H9 (cell line): ENCODE measurements at regions not wholly inside any gene's neighbourhood (a gene's known extent, or its start where the extent isn't known, plus 50 kb on each side); places are given as distances from the start of the nearest gene placed in this dataset.

ENCODE experiments used
- DNase-seq: peaks from one replicate; pipeline ENCODE4 v3.0.0-alpha.2; 2017
- H2AFZ ChIP-seq: one replicate; pipeline ENCODE4 v1.6.1; 2013; ENCODE audit warnings: mild to moderate bottlenecking, low read length, control low read depth, moderate library complexity
- H2AK5ac ChIP-seq: 2 replicates; pipeline ENCODE4 v1.6.1; 2013; ENCODE audit warnings: low read length, control low read depth, mixed read lengths; ENCODE audit not compliant: insufficient read length
- H2BK120ac ChIP-seq: one replicate; pipeline ENCODE4 v1.6.1; 2013; ENCODE audit warnings: low read depth, mild to moderate bottlenecking, low read length, control low read depth, inconsistent platforms; ENCODE audit not compliant: poor library complexity, severe bottlenecking
- H2BK12ac ChIP-seq: 2 replicates; pipeline ENCODE4 v1.6.1; 2013; ENCODE audit warnings: low read length, control low read depth, mixed read lengths, low read depth; ENCODE audit not compliant: insufficient read length
- H2BK15ac ChIP-seq: 2 replicates; pipeline ENCODE4 v1.6.1; 2013; ENCODE audit warnings: low read depth, low read length, control low read depth
- H2BK20ac ChIP-seq: one replicate; pipeline ENCODE4 v1.6.1; 2013; ENCODE audit warnings: low read depth, mild to moderate bottlenecking, low read length, control low read depth, inconsistent platforms; ENCODE audit not compliant: poor library complexity, severe bottlenecking
- H2BK5ac ChIP-seq: 2 replicates; pipeline ENCODE4 v1.6.1; 2013; ENCODE audit warnings: low read length, control low read depth, mixed read lengths; ENCODE audit not compliant: insufficient read length
- H3K14ac ChIP-seq: 2 replicates; pipeline ENCODE4 v1.6.1; 2013; ENCODE audit warnings: low read length, control low read depth; ENCODE audit not compliant: insufficient read depth
- H3K18ac ChIP-seq: 2 replicates; pipeline ENCODE4 v1.6.1; 2013; ENCODE audit warnings: low read depth, mild to moderate bottlenecking, mixed read lengths, low read length, control low read depth; ENCODE audit not compliant: insufficient read length
- H3K23ac ChIP-seq: 2 replicates; pipeline ENCODE4 v1.6.1; 2013; ENCODE audit warnings: low read length, control low read depth, mixed read lengths, low read depth; ENCODE audit not compliant: insufficient read length
- H3K23me2 ChIP-seq: 2 replicates; pipeline ENCODE4 v1.6.1; 2013; ENCODE audit warnings: low read depth, mild to moderate bottlenecking, mixed read lengths, low read length, control low read depth; ENCODE audit not compliant: insufficient read length, poor library complexity, severe bottlenecking
- H3K27ac ChIP-seq: 2 replicates; pipeline ENCODE4 v1.5.1; 2013; ENCODE audit warnings: low read length, control low read depth, mixed read lengths, low read depth; ENCODE audit not compliant: insufficient read length
- H3K27me3 ChIP-seq: 2 replicates; pipeline ENCODE4 v1.6.1; 2013; ENCODE audit warnings: low read length, control low read depth, inconsistent platforms; ENCODE audit not compliant: insufficient read depth
- H3K4ac ChIP-seq: 2 replicates; pipeline ENCODE4 v1.6.1; 2013; ENCODE audit warnings: low read depth, mild to moderate bottlenecking, control low read depth, inconsistent platforms, low read length, moderate library complexity
- H3K4me1 ChIP-seq: 2 replicates; pipeline ENCODE4 v1.6.1; 2013; ENCODE audit warnings: low read length, control low read depth, inconsistent platforms; ENCODE audit not compliant: insufficient read depth
- H3K4me2 ChIP-seq: 2 replicates; pipeline ENCODE4 v1.6.1; 2013; ENCODE audit warnings: low read length, control low read depth, mixed read lengths; ENCODE audit not compliant: insufficient read length, insufficient read depth
- H3K56ac ChIP-seq: 2 replicates; pipeline ENCODE4 v1.6.1; 2013; ENCODE audit warnings: low read depth, mild to moderate bottlenecking, mixed read lengths, low read length, control low read depth; ENCODE audit not compliant: insufficient read length
- H3K79me1 ChIP-seq: 2 replicates; pipeline ENCODE4 v1.6.1; 2013; ENCODE audit warnings: low read depth, mild to moderate bottlenecking, moderate library complexity, low read length, control low read depth, inconsistent platforms; ENCODE audit not compliant: insufficient read depth, poor library complexity, severe bottlenecking
- H3K79me2 ChIP-seq: 2 replicates; pipeline ENCODE4 v1.6.1; 2013; ENCODE audit warnings: low read length, control low read depth, inconsistent platforms; ENCODE audit not compliant: insufficient read depth
- H3K9ac ChIP-seq: 2 replicates; pipeline ENCODE4 v1.6.1; 2013; ENCODE audit warnings: low read length, control low read depth, mixed read lengths; ENCODE audit not compliant: insufficient read length; ENCODE audit errors: extremely low read depth
- H3K9me3 ChIP-seq: one replicate; pipeline ENCODE4 v1.6.1; 2013; ENCODE audit warnings: low read depth, low read length, inconsistent platforms; ENCODE audit not compliant: control insufficient read depth
- H3T11ph ChIP-seq: one replicate; pipeline ENCODE4 v1.6.1; 2013; ENCODE audit warnings: mild to moderate bottlenecking, low read length, control low read depth, inconsistent platforms
- H4K20me1 ChIP-seq: one replicate; pipeline ENCODE4 v1.6.1; 2013; ENCODE audit not compliant: control insufficient read depth, insufficient read length, insufficient read depth
- H4K5ac ChIP-seq: 2 replicates; pipeline ENCODE4 v1.6.1; 2013; ENCODE audit warnings: low read depth, mild to moderate bottlenecking, mixed read lengths, low read length, control low read depth; ENCODE audit not compliant: insufficient read length
- H4K8ac ChIP-seq: replicated peaks from 2 replicates; pipeline ENCODE4 v1.6.1; 2013; ENCODE audit warnings: low read length, control low read depth, mixed read lengths, low read depth; ENCODE audit not compliant: insufficient read length
- H4K91ac ChIP-seq: 2 replicates; pipeline ENCODE4 v1.6.1; 2013; ENCODE audit warnings: low read depth, mild to moderate bottlenecking, moderate library complexity, mixed read lengths, low read length, control low read depth; ENCODE audit not compliant: insufficient read length
- H3K27ac Mint-ChIP-seq, 3 experiments: 2 replicates in 2 of 3; 3 replicates in 1 of 3; pipeline ENCODE4 v1.8.0; 2020 to 2021; ENCODE audit warnings: mixed read lengths in 3 of 3, mild to moderate bottlenecking in 1 of 3, moderate library complexity in 1 of 3
- H3K27me3 Mint-ChIP-seq: 2 replicates; pipeline ENCODE4 v1.8.0; 2021; ENCODE audit warnings: low read depth, mild to moderate bottlenecking, moderate library complexity, mixed read lengths
- H3K36me3 Mint-ChIP-seq, 3 experiments: 2 replicates in 2 of 3; 3 replicates in 1 of 3; pipeline ENCODE4 v1.8.0; 2020 to 2021; ENCODE audit warnings: low read depth in 3 of 3, mixed read lengths in 3 of 3; ENCODE audit not compliant: insufficient read depth in 1 of 3
- H3K4me1 Mint-ChIP-seq, 2 experiments: 2 replicates each; pipeline ENCODE4 v1.8.0; 2020; ENCODE audit warnings: mixed read lengths in 2 of 2
- H3K4me3 Mint-ChIP-seq, 2 experiments: 2 replicates in 1 of 2; 3 replicates in 1 of 2; pipeline ENCODE4 v1.8.0; 2020 to 2021; ENCODE audit warnings: mild to moderate bottlenecking in 2 of 2, mixed read lengths in 2 of 2, moderate library complexity in 1 of 2
- H3K9me3 Mint-ChIP-seq, 2 experiments: 2 replicates in 1 of 2; 3 replicates in 1 of 2; pipeline ENCODE4 v1.8.0; 2020; ENCODE audit warnings: mild to moderate bottlenecking in 2 of 2, mixed read lengths in 2 of 2, moderate library complexity in 1 of 2
- CTCF ChIP-seq: fragments of 200-600 bp; sonication (generic); conservative IDR thresholded peaks from 3 replicates; pipeline ENCODE4 v1.8.0; 2021; ENCODE audit warnings: antibody characterized with exemption, mild to moderate bottlenecking
- WGBS: extraction: QIAGEN DNeasy Blood & Tissue Kit; methylation state at CpG from one replicate; pipeline ENCODE4 v1.1.7; 2013; ENCODE audit warnings: missing lambda C conversion rate, low lambda C conversion rate, mixed read lengths; ENCODE audit not compliant: insufficient read length; ENCODE audit errors: extremely low coverage; 5-methylcytosine and 5-hydroxymethylcytosine counted together

GRCh38 chr3:65091565-65091964 is 403.8 kb upstream of the ADAMTS9 start:
- no peaks in the 10 kb centered on the region; the same call in 1 of the 2 replicates for H3K27me3 Mint-ChIP-seq
- H2AFZ ChIP-seq: no peak overlapping the region
- TF ChIP-seq CTCF: no peak
- no peaks in the 10 kb centered on the region for H3K27me3 ChIP-seq
- H3K9me3 ChIP-seq: no peaks in the 10 kb centered on the region
- no peak overlapping the region for H2BK5ac ChIP-seq
- no peaks in the 10 kb centered on the region for H3K79me2 ChIP-seq
- no peaks in the 10 kb centered on the region for H3K79me1 ChIP-seq
- H3K4me2 ChIP-seq: no peak overlapping the region
- DNase-seq: no peak
- no peak overlapping the region for H3K27ac Mint-ChIP-seq
- H3K4me1 ChIP-seq: peaks cover 6% of the 10 kb centered on the region; the same call in 1 of the 2 replicates
- WGBS: no CpG with 5 or more reads among the region's 3 CpGs
- H3K4ac ChIP-seq: no peak overlapping the region
- H3K23me2 ChIP-seq: no peaks in the 10 kb centered on the region
- no peak overlapping the region for H3K18ac ChIP-seq
- no peak overlapping the region for H3T11ph ChIP-seq
- no peak overlapping the region for H3K14ac ChIP-seq
- H3K56ac ChIP-seq: no peak overlapping the region
- no peak overlapping the region for H2BK12ac ChIP-seq
- peaks cover 0 to 1% (median 0%) of the 10 kb centered on the region in 3 experiments; a peak in 1 of 7 replicates for H3K36me3 Mint-ChIP-seq
- H3K9ac ChIP-seq: no peak overlapping the region
- no peak overlapping the region for H2BK120ac ChIP-seq
- H2AK5ac ChIP-seq: no peak overlapping the region
- no peak overlapping the region for H4K8ac ChIP-seq
- peaks cover 13 to 15% of the 10 kb centered on the region in 2 experiments for H3K4me1 Mint-ChIP-seq
- no peak overlapping the region for H4K5ac ChIP-seq
- H2BK20ac ChIP-seq: no peak overlapping the region
- H4K20me1 ChIP-seq: no peaks in the 10 kb centered on the region
- no peak overlapping the region for H3K23ac ChIP-seq
- H3K4me3 Mint-ChIP-seq: no peak overlapping the region
- H4K91ac ChIP-seq: no peak overlapping the region
- H3K27ac ChIP-seq: no peak overlapping the region
- no peaks in the 10 kb centered on the region for H3K9me3 Mint-ChIP-seq
- no peak overlapping the region for H2BK15ac ChIP-seq
